NCI-H1694 treated with DMSO at 0.1 percent for 48 hours (cell line): ENCODE measurements at regions not wholly inside any gene's neighbourhood (a gene's known extent, or its start where the extent isn't known, plus 50 kb on each side); places are given as distances from the start of the nearest gene placed in this dataset.

Experiments used
- DNase-seq: peaks from one replicate; lab custom pipeline; 2025; lab: John Stamatoyannopoulos, UW

DNA sequence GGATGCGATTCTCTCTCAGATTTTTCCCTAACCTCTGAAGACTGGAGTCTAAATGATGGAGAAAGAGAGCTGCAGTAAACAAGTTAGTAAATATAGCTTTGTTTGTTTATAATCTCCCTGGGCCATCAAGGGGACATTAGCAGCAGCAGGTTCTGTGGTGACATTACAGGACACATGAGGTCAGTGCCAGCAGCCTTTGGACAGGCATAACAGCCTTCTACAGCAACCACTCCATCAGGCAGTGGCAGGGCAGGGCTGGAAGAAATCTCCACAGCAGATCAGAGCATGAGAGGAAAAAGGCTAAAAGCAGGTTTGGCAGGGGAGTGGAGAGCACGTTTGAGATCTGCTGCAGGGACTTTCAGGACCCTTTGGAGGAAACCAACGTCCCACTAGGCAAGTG, 127.6 kb upstream of the ACP3 start:
- no peak for DNase-seq

DNA sequence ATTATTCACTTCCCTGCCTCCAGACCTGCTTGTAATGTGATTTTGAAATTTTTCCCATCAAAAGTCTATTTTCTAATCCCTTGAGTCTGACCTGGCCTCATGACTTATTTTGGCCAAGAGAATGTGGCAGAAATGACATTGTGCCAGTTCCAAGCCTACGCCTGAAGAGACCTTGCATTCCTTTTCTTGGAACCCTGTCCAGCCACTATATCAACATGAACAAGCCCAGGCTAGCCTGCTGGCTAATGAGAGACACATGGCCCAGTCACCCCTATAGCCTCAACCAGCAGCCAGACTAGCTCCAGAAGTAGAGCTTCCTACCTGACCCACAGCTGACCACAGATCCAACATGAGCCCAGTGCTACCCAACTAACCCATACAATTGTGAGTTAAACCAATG, 121.1 kb upstream of the ACP3 start:
- no peak for DNase-seq

DNA sequence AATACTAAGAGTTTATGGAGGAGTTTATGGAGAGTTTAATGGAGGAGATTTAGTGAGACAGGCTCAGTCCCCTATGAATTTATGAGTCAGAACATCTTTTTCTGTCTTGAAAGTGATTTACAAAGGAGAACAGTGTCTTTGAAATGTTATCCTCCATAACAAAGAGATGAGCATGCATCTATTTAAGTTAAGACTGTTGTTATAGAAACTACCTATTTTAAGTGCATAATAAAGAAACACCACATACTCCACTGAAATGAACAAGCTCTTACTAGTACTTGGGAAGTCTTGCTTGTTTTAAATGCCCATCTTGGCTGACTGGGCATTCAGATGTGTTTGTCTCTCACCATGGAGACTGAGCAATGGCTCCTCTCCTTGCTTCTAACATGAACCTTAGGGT, 118.7 kb upstream of the ACP3 start:
- DNase-seq: no peak

DNA sequence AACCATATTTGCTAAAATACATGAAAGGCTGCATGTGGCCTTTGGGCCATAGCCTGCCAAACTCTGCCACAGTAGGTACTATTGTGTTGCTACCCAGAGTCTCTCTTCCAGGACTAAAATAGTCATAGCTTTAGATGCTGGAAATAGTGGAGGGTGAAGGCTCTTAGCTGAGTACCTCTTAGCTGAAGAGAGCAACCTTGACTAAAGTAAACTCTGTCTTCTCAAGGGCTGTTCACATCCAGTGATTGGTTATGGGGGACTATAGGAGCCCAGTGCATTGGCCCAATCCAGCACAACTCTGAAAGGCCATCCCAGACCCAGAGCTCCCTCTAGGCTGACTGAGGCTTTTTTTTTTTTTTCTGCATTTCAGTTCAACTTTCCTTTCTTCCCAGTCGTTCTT, 117.8 kb upstream of the ACP3 start:
- DNase-seq: no peak

DNA sequence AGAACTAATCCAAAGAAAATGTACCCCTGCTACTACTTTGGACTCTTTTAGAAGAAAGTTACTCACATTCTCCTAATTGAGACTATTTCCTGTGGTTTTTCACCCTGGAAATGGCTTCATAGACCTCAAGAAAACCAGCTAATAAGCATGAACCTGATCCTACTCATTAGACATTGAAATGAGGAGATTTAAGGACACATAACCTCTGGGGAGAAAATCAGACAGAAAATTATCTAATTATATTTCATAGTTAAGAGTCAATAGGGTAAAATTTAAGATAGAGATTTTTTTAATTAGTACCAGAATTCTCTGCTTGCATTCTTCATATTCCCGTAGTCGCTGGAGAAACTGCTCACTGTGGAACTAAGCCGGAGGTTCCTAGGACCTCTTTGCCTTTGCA, 114.6 kb upstream of the ACP3 start:
- DNase-seq: no peak

DNA sequence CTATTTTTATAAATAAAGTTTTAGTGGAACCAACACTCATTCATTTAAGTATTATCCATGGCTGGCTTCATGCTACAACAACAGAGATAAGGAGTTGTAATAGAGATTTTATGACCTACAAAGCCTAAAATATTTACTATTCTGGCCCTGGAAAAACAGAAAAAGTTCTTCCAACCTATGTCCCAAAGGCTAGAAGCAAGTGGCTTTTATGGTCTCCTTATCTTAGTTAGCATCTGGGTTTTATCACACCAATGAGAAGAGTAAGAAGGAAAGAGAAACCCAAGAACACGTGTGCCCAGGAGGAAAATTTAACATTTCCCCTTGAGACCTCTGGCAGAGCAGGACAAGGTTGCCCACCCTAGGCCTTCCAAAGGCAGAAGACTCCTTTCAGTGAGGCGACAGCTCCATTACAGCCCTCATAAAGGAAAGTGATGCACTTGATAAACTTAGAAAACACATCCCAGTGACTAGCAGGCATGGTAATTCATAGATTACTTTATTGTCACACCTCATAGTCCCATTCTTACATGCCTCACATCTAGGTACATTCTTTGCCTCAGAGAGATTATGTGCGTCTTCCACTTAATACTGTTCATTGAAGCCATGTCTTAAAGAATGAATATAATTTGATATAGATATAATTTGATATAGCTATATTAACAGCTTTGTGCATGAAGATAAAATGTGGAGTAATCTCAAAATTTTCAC, 113.2 kb upstream of the ACP3 start:
- no peak for DNase-seq

DNA sequence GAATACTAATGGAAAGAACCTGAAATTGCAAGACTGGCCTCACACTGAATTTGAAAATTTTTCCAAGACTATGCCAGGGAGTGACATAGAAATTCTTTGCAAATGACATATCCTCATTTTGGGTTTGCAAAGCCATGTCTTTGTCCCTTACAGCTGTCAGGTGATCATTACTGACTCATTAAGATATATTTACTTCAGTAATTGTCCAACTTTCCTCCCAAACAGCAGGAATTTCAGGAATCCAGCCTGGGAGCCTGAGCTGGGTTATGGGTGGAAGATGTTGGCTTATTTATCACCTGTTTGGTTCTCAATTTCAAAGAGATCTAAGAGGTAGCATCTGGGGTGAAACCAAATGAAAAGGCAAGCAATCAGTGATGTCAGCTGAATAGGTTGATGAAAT, 111.6 kb upstream of the ACP3 start:
- no peak for DNase-seq

DNA sequence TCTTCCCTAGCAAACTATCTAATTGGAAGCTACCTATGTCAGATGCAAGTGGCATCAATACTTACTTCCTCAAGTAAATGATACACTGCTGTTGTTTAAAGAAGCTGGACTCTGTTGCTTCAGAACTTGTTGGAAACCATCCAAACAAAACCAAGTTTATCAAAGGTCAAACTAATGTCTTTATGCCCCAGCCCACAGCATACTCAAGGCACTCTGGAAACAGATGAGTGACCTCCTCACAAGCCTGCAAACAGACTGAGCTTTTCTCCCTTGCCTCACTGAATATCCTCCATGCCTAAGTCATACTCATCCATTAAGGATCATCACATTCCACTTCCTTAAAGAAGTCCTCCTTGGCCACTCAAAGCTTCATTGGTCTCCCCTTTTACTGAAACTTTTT, 107.4 kb upstream of the ACP3 start:
- DNase-seq: no peak

DNA sequence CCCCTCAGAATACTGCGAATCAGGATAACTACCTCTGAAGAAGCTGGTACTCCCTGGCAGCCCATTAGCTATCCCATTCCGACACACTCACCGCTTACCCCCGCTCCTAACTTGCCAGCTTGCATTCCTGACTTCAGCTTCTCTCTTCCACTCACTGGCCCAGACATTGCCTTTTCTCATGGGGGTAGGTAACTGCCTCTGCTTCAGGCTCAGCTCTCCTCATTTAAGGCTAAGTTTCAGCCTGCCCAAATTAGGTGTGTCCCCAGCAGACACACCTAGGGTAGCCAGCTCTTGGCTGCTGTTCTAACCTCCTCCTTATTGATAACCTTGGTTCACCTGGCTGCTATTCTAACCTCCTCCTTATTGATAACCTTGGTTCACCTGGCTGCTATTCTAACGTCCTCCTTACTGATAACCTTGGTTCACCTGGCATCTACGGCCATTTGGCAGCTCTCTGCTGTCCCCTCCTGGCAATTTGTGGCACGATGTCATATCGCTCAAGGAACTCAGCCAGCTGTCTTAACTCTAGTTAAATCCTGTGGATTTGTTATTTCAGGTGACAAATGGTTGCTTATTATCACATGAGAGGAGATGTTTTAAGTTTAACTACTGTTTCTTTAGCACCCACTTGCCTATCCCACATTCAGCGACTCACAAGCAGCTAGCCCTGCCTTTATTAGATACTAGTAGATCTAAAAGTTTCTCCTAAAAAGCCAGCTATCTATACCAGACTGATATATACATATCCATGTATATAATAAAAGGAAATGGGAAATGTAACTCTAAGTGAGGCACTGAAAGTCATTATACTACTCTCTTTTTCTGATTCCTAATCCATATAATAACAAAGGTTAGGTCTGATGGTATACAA, 106.5 kb upstream of the ACP3 start:
- DNase-seq: no peak

DNA sequence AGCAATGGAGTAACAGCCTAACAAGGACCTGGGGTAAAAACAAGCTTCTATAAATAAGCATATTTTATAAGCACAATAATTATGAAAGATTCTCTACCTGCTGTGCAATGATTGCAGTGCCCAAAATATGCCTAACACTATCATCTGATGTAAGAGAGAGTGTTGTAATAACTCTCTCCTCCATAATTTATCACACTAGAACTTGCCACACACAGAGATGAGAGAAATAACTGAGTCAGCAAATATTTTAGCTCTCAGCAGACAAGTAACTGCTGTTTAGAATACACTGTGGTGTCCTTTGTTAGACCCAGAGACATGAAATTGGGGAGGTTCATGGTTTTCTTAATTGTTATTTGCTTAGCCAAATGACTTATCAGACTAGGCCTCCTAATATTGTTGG, 105.3 kb upstream of the ACP3 start:
- no peak for DNase-seq

DNA sequence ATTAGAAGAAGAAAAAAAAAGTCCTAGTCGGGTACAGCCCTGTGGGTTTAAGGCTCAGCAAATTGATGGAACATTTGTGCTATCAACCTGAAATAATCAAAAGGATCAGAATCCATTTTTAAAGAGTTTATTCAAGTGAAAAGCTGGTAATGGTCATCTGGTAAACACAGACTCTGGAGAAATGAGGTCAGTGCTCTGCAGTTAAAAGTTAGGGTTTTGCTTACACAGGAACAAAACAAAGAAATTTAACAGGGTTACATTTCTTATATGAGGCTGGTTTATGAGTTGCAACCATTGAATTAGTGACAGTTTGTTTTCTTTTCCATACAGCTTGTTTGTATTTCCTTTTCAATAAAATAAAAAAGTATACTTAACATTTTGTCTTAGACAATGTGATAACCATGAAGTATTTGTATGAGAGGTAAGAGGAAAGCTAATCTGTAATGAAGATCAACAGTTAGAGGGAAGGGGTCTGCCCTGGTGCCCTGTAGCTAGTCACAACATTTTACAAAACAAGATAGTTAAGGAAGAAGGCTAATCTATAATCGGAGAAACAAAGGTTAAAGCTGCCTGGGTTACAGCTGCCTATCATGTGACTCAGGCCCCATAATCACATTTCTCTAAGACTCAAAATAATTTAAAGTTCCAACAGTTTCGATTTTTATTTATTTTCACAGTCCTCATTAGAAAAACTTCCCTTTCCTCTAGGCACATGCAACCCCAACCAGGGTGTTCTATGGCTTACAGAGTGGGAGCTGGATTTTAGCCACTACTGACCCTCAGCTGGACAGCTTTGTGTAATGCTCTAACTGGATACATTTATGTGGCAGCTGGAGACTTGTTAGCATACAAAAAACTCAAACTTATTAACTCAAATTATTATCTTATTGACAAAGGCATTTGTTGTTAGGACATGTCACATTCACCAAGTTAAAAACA, 98.1 kb upstream of the ACP3 start:
- DNase-seq: no peak

DNA sequence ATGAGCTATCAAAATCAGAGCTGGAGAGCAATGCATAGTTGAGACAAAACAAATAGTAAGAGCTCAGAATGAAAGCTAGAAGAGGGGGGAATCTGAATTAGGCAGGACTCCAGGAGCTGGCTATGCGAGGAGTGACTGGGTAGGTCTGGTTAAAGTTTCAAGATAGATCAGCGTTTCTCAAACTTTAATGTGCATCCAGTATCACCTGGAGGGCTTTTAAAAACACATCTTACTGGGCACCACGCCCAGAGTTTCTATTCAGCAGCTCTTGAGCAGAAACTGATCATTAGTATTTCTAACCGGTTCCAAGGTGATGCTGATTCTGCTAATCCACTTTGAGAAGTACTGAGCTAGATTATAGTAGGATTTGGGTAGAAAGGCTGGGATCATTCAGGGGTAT, 96.2 kb upstream of the ACP3 start:
- no peak for DNase-seq

DNA sequence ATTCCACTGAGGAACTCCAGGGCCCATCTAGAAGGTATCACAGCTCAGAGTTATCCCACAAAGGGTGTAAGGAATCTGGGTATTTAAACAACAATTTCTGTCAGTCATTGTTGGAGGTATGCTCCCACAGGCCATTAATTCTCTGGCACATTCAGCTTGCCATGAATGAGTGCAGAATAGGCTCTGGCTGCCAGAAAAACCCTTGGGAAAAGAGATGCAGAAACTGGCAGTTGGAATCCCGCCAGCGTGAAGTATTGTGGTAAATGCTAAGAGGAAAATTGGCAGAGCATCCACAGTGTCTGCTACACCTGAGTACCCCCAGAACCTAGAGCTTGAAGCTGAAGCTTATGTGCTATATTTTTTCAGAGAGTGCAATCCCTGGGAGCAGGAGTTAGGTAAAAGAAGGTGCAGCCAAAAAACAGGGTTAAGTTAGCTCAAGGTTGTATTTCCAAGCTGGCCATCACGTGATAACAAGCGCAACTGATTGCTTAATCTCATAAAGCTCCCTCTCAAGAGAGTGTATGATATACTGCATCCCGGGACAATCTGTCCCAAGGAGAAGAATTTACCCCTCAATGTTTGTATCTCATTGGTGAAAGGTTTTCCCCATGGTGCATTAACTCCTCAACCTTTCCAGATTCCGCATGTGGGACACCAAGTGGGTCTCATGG, 94.2 kb upstream of the ACP3 start:
- peak; percentile 38 for DNase-seq

DNA sequence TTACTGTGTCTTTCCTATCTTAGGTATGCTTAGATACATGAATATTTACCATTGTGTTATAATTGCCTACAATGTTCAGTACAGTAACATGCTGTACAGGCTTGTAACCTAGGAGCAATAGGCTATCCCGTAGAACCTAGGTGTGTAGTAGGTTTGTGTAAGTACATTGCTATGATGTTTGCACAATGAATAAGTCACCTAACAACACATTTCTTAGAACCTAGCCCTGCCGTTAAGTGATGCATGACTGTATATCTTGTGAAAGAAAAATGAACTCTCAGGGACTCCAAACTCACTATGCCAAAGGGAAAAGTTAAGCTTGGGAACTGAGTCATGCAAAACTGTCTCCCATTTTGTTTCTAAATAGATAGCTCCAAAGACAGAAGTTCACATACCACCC, 91.5 kb upstream of the ACP3 start:
- DNase-seq: no peak

DNA sequence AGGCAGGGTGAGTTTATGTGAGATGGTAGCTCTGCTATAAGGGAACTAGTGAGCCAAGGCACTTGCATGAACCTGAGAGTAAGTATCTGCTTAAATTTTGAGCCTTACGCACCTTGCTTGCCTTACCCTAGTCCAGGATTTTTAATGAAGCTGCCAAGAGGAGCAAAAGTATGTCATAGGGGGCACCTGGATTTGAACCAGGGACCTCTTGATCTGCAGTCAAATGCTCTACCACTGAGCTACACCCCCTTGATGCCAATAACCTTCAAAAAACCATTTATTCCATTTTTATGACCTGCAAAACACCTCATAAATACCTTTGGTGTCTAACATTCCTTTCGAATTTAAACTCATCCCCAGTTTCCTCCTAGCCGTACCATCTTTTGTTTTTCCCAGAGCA, 88.3 kb upstream of the ACP3 start:
- DNase-seq: no peak

DNA sequence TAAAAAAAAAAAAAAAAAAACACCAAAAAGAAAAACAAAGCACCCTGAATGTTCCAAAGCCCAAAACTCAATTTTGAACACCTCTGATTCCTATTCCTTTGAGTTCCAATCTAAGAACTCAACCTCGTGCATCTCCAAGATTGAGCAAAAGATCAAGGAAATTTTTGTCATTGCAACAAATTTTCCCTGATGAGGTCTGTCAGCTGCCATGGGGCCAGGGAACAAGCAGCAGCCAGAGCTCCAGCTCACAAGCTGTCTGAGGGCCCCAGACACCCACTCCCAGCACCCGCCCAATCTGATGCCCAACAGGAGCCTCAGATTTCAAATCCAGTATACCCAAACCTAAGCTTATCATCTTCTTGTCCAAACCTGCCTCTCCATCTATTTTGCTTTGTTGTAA, 87.6 kb upstream of the ACP3 start:
- DNase-seq: no peak

DNA sequence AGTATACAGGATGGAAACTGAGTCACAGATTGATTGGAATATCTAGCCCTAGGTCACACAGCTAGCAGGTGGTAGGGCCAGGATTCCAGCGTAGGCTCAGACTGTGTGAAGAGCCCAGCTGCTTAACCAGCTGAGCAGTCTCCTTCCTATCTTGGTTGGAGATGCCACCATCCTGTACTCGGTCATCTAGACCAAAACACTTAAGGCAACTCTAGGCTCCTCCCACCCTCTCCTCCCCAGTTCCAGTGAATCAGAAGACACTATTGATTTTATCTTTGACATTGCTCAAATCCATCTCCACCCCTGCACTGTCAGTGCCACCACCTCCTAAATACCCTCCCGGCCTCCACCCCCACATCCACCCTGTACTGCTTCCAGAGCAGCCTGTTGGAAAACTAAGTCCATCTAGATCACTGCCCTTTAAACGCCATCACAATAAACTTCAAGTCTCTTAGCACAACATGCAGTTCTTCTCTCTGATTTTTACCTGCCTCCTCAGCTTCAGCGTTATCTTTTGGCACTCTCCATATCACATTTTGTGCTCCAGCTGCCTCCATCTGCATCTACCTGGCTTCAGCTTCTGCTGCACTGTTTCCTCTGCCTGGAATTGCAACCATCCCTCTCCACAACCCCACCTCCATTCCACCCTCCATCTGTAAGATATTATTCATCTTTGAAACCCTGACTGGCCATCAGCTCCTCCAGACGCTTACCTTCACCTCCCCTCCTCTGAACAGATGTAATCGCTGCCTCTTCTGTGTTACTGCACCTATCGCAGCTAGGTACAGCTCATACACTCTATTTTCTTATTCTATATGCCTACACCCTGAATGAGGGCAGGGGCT, 86.8 kb upstream of the ACP3 start:
- no peak for DNase-seq

DNA sequence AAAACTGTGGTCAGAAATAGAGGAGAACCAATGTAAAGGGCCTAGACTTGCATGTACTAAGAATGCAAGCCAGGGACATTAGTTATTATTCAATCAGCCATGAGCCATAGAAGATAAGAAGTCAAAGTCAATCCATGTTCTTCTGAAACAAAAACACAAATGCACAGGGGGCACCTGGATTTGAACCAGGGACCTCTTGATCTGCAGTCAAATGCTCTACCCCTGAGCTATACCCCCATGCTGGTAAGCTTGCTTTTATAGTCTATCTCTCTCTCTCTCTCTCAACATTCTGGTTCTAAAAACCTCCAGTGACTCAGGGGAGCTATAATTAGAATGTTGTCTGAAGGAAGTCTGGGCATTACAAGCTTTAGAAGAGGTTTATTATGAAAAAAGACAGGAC, 85.6 kb upstream of the ACP3 start:
- DNase-seq: no peak

DNA sequence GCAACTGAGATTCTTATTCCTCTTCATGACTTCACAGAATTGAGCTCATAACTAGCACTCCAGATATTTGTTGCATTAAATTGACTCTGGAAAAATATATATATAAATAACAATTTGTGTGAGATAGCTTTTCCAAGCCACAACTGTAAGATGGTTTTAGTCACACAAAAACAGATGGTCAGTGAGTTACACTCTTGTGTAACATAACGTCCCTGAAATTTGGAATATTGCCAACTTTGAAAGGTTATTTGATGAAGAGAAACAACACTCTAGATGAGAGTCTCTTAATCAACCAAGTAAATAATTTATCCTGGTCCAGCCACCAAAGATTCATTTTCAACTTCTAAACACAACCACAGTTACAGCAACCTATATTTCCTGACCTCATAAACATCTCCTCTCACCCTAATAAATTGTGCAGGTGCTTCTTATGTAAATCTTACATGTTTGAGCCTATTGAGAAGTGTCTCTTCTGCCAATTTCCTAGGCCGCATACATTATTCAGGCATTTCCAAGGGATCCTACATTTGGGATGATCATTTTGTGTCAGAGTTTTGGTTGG, 84.9 kb upstream of the ACP3 start:
- DNase-seq: no peak

DNA sequence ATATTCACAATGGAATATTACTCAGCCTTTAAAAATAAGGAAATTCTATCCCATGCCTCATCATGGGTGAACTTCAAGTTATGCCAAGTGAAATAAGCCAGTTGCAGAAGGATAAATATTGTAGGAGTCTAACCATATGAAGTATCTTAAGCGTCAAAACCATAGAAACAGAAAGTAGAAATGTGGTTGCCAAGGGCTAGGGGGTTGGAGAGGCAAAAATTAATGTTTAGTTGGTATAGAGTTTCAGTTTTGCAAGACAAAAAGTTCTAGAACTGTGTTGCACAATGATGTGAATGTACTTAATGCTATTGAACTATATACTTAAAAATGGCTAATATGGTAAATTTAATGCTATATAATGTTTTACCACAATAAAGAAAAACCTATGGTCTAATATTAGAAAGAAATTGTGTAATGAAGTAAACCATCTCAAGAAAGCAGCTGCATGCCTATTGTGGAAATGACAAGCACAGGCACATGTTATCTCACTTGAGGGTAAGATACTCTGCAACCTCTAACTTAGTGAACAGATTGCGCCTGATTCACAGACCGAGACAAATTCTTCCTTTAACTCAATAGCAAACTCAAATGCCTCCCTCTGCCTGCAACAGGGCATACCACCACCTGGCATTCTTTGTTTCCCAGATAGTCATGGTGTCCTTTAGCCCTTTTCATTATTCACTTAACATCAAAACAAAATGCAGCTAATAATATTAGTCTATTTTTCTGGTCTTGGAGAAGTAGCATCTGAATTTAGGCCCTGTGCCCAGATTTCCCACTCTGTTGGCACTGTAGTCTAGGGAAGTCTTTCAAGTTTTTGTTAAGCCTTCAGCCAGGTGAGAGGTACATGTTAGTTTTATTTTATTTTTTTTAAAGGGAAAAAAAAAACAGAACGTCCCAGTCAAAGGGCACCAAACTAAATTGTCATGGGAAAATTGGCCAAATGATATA, 80.2 kb upstream of the ACP3 start:
- DNase-seq: no peak
